GM10266 (cell line): ENCODE measurements at regions not wholly inside any gene's neighbourhood (a gene's known extent, or its start where the extent isn't known, plus 50 kb on each side); places are given as distances from the start of the nearest gene placed in this dataset.

Experiments
- DNase-seq: peaks from one replicate; pipeline ENCODE4 v3.0.0; 2012; ENCODE audit errors: extremely low spot score
- TF ChIP-seq, protein P1 (sequence below): IDR thresholded peaks from 2 replicates; pipeline ENCODE4 v1.5.1; 2012; ENCODE audit warnings: mild to moderate bottlenecking, low read depth; ENCODE audit not compliant: control insufficient read depth, insufficient read depth; ENCODE audit errors: missing control alignments

DNA sequence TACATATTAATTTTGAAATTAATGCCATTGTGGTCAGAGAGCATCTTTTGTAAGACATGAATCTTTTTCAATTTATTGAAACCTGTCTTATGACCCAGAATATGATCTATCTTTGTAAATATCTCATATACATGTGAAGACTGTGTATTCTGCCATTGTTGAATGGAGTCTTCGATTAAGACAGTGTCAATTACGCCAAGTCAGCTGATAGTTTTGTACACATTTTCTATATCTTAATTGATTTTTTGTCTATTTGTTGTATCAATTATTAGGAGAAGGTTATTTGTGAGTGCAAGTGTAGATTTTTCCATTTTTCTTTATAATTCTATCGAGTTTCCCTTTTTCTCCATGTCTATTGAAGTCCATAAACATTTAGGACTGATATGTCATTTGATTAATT is 471.6 kb downstream of the MED10 start:
- TF ChIP-seq, protein P1, sequence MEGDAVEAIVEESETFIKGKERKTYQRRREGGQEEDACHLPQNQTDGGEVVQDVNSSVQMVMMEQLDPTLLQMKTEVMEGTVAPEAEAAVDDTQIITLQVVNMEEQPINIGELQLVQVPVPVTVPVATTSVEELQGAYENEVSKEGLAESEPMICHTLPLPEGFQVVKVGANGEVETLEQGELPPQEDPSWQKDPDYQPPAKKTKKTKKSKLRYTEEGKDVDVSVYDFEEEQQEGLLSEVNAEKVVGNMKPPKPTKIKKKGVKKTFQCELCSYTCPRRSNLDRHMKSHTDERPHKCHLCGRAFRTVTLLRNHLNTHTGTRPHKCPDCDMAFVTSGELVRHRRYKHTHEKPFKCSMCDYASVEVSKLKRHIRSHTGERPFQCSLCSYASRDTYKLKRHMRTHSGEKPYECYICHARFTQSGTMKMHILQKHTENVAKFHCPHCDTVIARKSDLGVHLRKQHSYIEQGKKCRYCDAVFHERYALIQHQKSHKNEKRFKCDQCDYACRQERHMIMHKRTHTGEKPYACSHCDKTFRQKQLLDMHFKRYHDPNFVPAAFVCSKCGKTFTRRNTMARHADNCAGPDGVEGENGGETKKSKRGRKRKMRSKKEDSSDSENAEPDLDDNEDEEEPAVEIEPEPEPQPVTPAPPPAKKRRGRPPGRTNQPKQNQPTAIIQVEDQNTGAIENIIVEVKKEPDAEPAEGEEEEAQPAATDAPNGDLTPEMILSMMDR: no peak

DNA sequence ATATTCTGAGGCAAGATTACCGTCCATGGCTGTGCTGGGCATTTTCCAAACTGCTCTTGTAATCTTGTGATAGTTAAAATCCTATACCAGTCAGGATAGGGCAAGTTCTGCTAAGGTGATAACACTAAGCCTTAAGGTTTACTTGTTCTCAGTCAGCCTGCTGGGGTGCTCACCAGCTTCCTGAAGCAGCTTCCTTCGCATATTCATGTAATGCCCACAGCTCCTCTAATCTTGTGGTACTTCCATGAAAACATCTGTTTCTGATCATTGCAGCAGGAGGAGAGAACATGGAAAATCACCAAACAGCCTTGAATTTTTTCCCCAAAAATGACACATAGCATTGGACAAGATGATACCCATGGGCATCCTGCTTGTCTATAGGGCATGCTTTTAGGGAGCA is 473.2 kb downstream of the MED10 start:
- DNase-seq: no peak
- TF ChIP-seq, protein P1: no peak

More for the DNA sequence above, 471.6 kb downstream of the MED10 start:
- no peak for DNase-seq

DNA sequence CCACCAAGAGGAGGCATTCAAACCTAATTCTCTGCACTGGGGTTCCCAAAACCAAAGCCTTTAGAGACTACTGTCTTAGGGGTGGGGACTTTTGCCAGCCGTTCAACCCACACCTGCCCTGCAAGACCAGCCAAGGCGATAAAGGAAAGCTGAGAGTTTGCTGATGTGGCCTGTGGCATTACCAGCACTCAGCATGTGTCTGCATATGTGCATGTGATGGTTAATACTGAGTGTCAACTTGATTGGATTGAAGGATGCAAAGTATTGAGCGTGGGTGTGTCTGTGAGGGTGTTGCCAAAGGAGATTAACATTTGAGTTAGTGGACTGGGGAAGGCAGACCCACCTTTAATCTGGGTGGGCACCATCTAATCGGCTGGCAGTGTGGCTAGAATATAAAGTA is 474.2 kb downstream of the MED10 start:
- TF ChIP-seq, protein P1: no peak
- no peak for DNase-seq

DNA sequence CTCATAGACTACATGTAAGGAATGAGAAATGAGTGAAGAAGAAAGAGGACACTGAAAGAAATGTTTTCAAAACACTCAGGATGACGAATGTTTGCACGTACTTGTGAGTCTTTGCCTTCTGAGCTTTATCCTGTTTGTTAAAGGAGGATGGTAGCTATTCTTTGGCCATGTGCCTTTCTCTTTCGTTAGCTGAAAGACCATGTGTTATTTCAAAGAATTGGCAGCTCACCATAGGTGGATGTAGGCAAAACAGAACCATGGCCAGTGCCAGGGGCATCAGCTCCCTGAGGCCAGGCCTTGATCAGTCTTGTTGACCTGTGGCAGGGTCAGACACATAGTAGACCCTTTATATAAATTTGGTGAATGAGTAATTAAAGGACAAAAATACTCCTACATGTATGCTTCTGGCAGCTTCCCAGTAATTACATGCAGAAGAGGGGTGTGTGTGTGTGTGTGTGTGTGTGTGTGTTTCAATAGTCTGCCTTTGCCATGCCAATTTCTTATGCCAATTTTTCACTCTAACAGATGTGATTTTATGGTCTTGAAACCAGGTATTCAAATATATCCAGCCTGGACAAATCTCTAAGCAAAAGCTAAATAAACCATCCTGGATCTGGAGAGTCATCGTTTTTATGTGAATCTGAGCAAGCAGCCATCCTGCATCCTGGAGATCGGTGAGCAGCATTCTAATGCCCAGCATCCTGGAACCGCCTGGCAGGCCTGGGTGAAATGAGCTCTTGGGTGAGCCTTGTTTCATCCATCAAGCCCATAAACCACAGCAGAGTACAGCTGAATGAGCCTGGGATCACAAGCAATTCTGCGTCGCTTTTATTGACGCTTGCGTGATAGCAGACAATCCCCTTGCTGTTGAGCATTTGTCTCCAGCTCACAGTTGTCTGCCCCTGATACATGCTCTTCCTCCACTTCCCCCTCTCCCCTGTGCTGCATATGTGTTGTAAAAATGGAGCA is 475.4 kb downstream of the MED10 start:
- TF ChIP-seq, protein P1: no peak
- DNase-seq: no peak

DNA sequence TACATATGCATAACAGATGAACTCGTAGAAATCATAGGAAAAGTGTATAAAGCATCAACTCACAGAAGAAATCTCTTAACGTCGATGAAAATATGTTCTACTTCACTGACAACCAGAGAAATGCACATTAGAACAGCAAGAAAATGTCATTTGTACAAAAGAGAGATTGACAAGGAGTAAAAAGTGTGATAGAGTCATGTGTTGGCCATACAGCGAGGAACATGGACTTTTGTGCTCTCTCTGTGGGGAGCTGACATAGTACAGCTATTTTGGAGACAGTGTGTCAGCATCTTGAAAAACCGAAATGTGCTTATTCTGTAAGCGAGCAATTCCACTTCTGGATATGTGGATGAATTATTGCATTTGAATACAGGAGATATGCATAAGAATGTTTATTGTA is 477.9 kb downstream of the ICE1 start:
- TF ChIP-seq, protein P1: no peak
- no peak for DNase-seq

DNA sequence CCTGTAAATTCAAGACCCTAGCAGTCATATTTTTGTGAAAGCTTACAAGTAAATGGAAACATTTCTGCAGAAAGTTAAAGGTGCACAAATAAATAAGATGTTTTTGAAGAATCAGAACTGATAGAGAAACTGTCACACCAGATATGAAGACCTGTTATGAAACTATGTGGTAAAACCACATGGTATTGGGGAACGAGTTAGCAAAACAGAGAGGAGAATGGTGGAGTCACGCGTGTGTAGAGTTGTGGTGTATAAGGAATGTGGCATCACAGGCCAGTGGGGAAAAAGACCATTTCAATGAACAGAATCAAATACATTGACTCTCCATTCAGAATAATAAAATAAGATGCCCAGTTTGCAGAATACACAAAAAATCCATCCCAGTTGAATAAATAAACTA is 477.2 kb downstream of the ICE1 start:
- TF ChIP-seq, protein P1: no peak
- no peak for DNase-seq

DNA sequence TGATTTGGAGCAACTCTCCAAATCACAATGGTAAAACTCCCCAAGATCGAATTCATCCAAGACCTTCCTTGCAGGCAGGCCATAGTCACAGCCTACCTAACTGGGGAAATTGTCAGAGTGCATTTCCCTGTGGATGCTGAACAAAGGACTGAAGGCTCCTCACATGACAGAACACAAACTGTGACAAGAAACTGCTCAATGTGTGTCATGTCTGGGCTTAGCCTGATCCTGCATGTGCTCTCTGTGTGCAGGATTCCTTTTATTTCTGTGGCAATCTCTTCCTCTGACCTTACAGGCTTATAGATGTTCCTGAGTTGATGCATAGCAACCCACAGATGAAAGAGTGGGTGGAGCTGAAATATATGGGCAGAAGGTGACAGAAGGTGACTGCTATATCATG is 465.8 kb downstream of the ICE1 start:
- TF ChIP-seq, protein P1: no peak
- no peak for DNase-seq
